GM12878 (cell line): ENCODE measurements at regions not wholly inside any gene's neighbourhood (a gene's known extent, or its start where the extent isn't known, plus 50 kb on each side); places are given as distances from the start of the nearest gene placed in this dataset.

Experiments used
- ATAC-seq: fragments of 200-7000 bp; cut with Tn5 transposase; 3 replicates; pipeline ENCODE4 v1.9.1; 2020; ENCODE audit warnings: mild to moderate bottlenecking, moderate library complexity
- BruUV-seq: library from RNA; stranded (reverse); fragments of 400-500 nt; replicated peaks from 2 replicates; lab custom pipeline; 2021; lab: Mats Ljungman, UMichigan
- CTCF ChIA-PET: fragments of 300-600 bp; sonication (Branson Sonifier 250); formaldehyde crosslinking; extraction: SDS; loops from one replicate; lab custom pipeline; 2021; ENCODE audit warnings: inconsistent platforms; lab: Yijun Ruan, JAX
- POLR2A ChIA-PET: fragments of 350-600 bp; formaldehyde crosslinking; extraction: SDS; loops from one replicate; lab custom pipeline; 2021; ENCODE audit warnings: inconsistent platforms; lab: Charles Lee
- RAD21 ChIA-PET: fragments of 300-600 bp; sonication (Branson Sonifier 250); formaldehyde crosslinking; loops from one replicate; lab custom pipeline; 2023; ENCODE audit warnings: antibody characterized with exemption; ENCODE audit not compliant: unreplicated experiment; lab: Charles Lee
- SMC1A ChIA-PET: fragments of 300-600 bp; sonication (Branson Sonifier 250); formaldehyde crosslinking; loops from one replicate; lab custom pipeline; 2023; ENCODE audit not compliant: unreplicated experiment, uncharacterized antibody; lab: Charles Lee
- DNase-seq: peaks from one replicate; pipeline ENCODE4 v3.0.0-alpha.2; 2011; ENCODE audit warnings: low read depth, low spot score
- FAIRE-seq: peaks from 3 replicates; lab custom pipeline; 2011; peaks lifted over from hg19 to GRCh38; lab: Jason Lieb, UNC
- H2AFZ ChIP-seq: 2 replicates; pipeline ENCODE4 v1.6.0; 2011; ENCODE audit warnings: low read depth, low read length, control low read depth; ENCODE audit not compliant: control insufficient read depth
- H3K27ac ChIP-seq: 2 replicates; pipeline ENCODE4 v1.5.1; 2011; ENCODE audit warnings: control low read depth; ENCODE audit not compliant: control insufficient read depth, insufficient read depth
- H3K27me3 ChIP-seq, 2 experiments: replicated peaks in 1 of 2; 2 replicates each; pipeline versions ENCODE4 v1.6.0 to v1.6.1; 2011; ENCODE audit warnings: low read length in 1 of 2; ENCODE audit not compliant: control insufficient read depth in 2 of 2, insufficient read depth in 2 of 2
- H3K36me3 ChIP-seq, 2 experiments: 2 replicates each; pipeline ENCODE4 v1.5.1; 2011; ENCODE audit warnings: low read length in 1 of 2; ENCODE audit not compliant: control insufficient read depth in 2 of 2, insufficient read depth in 2 of 2
- H3K4me1 ChIP-seq: 2 replicates; pipeline ENCODE4 v1.6.1; 2011; ENCODE audit warnings: mild to moderate bottlenecking, low read length, moderate library complexity, mixed read lengths; ENCODE audit not compliant: control insufficient read depth, insufficient read depth
- H3K4me2 ChIP-seq: 2 replicates; pipeline ENCODE4 v1.6.0; 2011; ENCODE audit warnings: control low read depth; ENCODE audit not compliant: control insufficient read depth, insufficient read depth
- H3K4me3 ChIP-seq: fragments of 200-600 bp; sonication (generic); 2 replicates; pipeline ENCODE4 v1.5.1; 2016
- H3K79me2 ChIP-seq: 2 replicates; pipeline ENCODE4 v1.6.0; 2011; ENCODE audit warnings: low read length; ENCODE audit not compliant: control insufficient read depth, insufficient read depth
- H3K9ac ChIP-seq: 2 replicates; pipeline ENCODE4 v1.8.0; 2011; ENCODE audit warnings: low read length, control low read depth, mixed read lengths; ENCODE audit not compliant: control insufficient read depth, insufficient read depth
- H3K9me3 ChIP-seq: replicated peaks from 3 replicates; pipeline ENCODE4 v1.5.1; 2011; ENCODE audit warnings: mild to moderate bottlenecking, low read length; ENCODE audit not compliant: control insufficient read depth, insufficient read depth
- H4K20me1 ChIP-seq: 2 replicates; pipeline ENCODE4 v1.6.0; 2011; ENCODE audit not compliant: control insufficient read depth, insufficient read depth
- IRF4 ChIP-seq: IDR thresholded peaks from 2 replicates; pipeline ENCODE4 v1.6.1; 2011; ENCODE audit warnings: low read depth, low read length
- RAD51 ChIP-seq: fragments of 450-650 bp; IDR thresholded peaks from 2 replicates; pipeline ENCODE4 v1.6.1; 2016; ENCODE audit warnings: moderate library complexity, mild to moderate bottlenecking, inconsistent platforms
- SIX5 ChIP-seq: IDR thresholded peaks from 2 replicates; pipeline ENCODE4 v1.6.1; 2011; ENCODE audit warnings: mild to moderate bottlenecking, low read depth, low read length, moderate library complexity; ENCODE audit not compliant: severe bottlenecking
- SMAD1 ChIP-seq: fragments of 450-650 bp; IDR thresholded peaks from 2 replicates; pipeline ENCODE4 v1.6.1; 2018; ENCODE audit warnings: mild to moderate bottlenecking, low read depth; ENCODE audit not compliant: partially characterized antibody
- TARDBP ChIP-seq: IDR thresholded peaks from 2 replicates; pipeline ENCODE4 v1.6.1; 2016; ENCODE audit warnings: borderline replicate concordance
- ZNF24 ChIP-seq: fragments of 450-650 bp; IDR thresholded peaks from 2 replicates; pipeline ENCODE4 v1.6.1; 2017; ENCODE audit warnings: antibody characterized with exemption, mild to moderate bottlenecking
- WGBS: methylation state at CpG from one replicate; pipeline ENCODE4 v1.1.6; 2016; ENCODE audit warnings: low lambda C conversion rate; ENCODE audit not compliant: insufficient replicate concordance, insufficient coverage; ENCODE audit errors: missing lambda C conversion rate; 5-methylcytosine and 5-hydroxymethylcytosine counted together
- in situ Hi-C: fragments of 300-500 bp; cut with MboI; formaldehyde crosslinking; loops from 9 replicates; pipeline ENCODE4 v1.14.3; 2018; ENCODE audit warnings: mixed read lengths
- intact Hi-C: fragments of 100-400 bp; cut with micrococcal nuclease; formaldehyde crosslinking; loops from one replicate; pipeline ENCODE4 v1.14.2; 2022; ENCODE audit not compliant: unreplicated experiment
- TF ChIP-seq, protein P1 (sequence below): fragments of 450-650 bp; formaldehyde crosslinking; IDR thresholded peaks from 2 replicates; pipeline ENCODE4 v1.4.0; 2022; ENCODE audit warnings: mild to moderate bottlenecking, moderate library complexity
- TF ChIP-seq, protein P2 (sequence below): fragments of 450-650 bp; IDR thresholded peaks from 2 replicates; pipeline ENCODE4 v1.6.1; 2017; ENCODE audit warnings: mild to moderate bottlenecking, low read depth, inconsistent platforms; ENCODE audit not compliant: poor library complexity, severe bottlenecking
- TF ChIP-seq, protein P3 (sequence below): fragments of 450-650 bp; formaldehyde crosslinking; IDR thresholded peaks from 2 replicates; pipeline ENCODE4 v1.4.0; 2020; ENCODE audit warnings: mild to moderate bottlenecking, moderate library complexity

DNA sequence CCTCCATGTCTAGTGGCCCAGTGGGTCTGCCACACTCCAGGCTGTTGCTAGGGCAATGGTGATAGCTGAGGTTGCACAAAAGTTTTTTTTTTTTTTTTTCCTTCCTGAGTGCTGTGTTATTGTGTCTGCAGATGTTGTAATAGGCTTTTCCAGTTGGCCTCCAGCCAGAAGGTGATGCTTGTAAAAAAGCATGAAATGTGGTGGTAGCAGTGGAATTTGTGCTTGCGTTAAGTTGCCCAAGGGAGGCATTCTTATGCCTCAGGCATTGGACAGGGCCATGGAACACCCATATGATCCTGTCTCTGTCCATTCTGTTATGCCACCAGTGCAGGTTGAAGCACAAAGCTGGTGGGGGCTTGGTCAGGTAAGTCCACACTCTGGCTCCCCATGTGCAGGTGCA lies 660.5 kb upstream of the SPANXN1 start:
- DNase-seq (no peak), ATAC-seq (no peak), FAIRE-seq (no peak)
- Histone ChIP-seq H3K9ac (no peak overlapping the region), H2AFZ (no peak overlapping the region), H4K20me1 (no peaks in the 10 kb centered on the region), H3K4me2 (no peak overlapping the region), H3K9me3 (no peaks in the 10 kb centered on the region), H3K4me3 (no peak overlapping the region), H3K27me3 (no peaks in the 10 kb centered on the region), H3K4me1 (no peaks in the 10 kb centered on the region), H3K79me2 (no peaks in the 10 kb centered on the region), H3K27ac (no peak overlapping the region), H3K36me3 (no peaks in the 10 kb centered on the region)
- intact Hi-C loops = no loop called here
- WGBS = 60% methylated on average over 1 of the region's 1 CpG
- POLR2A ChIA-PET = no interaction called here
- SMC1A ChIA-PET = no interaction called here
- TF ChIP-seq, protein P1, sequence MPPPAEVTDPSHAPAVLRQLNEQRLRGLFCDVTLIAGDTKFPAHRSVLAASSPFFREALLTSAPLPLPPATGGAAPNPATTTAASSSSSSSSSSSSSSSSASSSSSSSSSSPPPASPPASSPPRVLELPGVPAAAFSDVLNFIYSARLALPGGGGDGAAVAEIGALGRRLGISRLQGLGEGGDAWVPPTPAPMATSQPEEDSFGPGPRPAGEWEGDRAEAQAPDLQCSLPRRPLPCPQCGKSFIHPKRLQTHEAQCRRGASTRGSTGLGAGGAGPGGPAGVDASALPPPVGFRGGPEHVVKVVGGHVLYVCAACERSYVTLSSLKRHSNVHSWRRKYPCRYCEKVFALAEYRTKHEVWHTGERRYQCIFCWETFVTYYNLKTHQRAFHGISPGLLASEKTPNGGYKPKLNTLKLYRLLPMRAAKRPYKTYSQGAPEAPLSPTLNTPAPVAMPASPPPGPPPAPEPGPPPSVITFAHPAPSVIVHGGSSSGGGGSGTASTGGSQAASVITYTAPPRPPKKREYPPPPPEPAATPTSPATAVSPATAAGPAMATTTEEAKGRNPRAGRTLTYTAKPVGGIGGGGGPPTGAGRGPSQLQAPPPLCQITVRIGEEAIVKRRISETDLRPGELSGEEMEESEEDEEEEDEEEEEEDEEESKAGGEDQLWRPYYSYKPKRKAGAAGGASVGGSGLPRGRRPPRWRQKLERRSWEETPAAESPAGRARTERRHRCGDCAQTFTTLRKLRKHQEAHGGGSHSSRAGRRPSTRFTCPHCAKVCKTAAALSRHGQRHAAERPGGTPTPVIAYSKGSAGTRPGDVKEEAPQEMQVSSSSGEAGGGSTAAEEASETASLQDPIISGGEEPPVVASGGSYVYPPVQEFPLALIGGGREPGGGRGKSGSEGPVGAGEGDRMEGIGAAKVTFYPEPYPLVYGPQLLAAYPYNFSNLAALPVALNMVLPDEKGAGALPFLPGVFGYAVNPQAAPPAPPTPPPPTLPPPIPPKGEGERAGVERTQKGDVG (CRISPR knock-in tag) = no peak
- TF ChIP-seq IRF4 (no peak), SIX5 (no peak), ZNF24 (no peak), TARDBP (no peak)
- CTCF ChIA-PET = no interaction called here
- in situ Hi-C loops = no loop called here
- RAD21 ChIA-PET = no interaction called here
- BruUV-seq = no TSS peak

DNA sequence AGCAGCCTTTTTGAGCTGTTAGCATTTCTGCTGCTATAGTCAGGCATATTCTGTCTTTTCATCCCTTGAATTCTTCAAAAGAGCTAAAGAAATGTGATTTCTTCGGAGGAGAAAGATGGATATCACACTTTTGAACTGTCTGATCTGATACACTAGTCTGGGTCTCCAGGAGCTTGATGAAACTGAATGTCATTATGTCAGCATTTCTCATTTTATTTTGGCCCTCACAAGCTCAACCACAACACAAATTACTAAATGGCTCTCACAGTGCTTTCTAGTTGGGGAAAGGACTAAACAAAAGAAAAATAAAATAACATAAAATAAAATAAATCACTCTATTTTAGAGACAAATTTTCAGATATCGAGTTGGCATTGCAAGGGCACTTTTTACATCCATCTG lies 655.3 kb upstream of the SPANXN1 start:
- BruUV-seq = no TSS peak
- SMC1A ChIA-PET = no interaction called here
- Histone ChIP-seq H3K4me2 (no peak overlapping the region), H3K9me3 (no peaks in the 10 kb centered on the region; the same call in 2 of the 3 replicates), H4K20me1 (no peaks in the 10 kb centered on the region), H2AFZ (no peak overlapping the region), H3K79me2 (no peaks in the 10 kb centered on the region), H3K9ac (no peak overlapping the region), H3K36me3 (no peaks in the 10 kb centered on the region), H3K4me3 (no peak overlapping the region), H3K27ac (no peak overlapping the region), H3K4me1 (no peaks in the 10 kb centered on the region), H3K27me3 (no peaks in the 10 kb centered on the region)
- in situ Hi-C loops = no loop called here
- no peak for FAIRE-seq
- RAD21 ChIA-PET = no interaction called here
- CTCF ChIA-PET = no interaction called here
- POLR2A ChIA-PET = no interaction called here
- no peak for ATAC-seq
- WGBS = 0% methylated on average over 2 of the region's 2 CpGs
- intact Hi-C loops = no loop called here
- DNase-seq = no peak
- TF ChIP-seq RAD51 (no peak), SMAD1 (no peak)
- TF ChIP-seq, protein P2, sequence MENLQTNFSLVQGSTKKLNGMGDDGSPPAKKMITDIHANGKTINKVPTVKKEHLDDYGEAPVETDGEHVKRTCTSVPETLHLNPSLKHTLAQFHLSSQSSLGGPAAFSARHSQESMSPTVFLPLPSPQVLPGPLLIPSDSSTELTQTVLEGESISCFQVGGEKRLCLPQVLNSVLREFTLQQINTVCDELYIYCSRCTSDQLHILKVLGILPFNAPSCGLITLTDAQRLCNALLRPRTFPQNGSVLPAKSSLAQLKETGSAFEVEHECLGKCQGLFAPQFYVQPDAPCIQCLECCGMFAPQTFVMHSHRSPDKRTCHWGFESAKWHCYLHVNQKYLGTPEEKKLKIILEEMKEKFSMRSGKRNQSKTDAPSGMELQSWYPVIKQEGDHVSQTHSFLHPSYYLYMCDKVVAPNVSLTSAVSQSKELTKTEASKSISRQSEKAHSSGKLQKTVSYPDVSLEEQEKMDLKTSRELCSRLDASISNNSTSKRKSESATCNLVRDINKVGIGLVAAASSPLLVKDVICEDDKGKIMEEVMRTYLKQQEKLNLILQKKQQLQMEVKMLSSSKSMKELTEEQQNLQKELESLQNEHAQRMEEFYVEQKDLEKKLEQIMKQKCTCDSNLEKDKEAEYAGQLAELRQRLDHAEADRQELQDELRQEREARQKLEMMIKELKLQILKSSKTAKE = no peak
- TF ChIP-seq, protein P3, sequence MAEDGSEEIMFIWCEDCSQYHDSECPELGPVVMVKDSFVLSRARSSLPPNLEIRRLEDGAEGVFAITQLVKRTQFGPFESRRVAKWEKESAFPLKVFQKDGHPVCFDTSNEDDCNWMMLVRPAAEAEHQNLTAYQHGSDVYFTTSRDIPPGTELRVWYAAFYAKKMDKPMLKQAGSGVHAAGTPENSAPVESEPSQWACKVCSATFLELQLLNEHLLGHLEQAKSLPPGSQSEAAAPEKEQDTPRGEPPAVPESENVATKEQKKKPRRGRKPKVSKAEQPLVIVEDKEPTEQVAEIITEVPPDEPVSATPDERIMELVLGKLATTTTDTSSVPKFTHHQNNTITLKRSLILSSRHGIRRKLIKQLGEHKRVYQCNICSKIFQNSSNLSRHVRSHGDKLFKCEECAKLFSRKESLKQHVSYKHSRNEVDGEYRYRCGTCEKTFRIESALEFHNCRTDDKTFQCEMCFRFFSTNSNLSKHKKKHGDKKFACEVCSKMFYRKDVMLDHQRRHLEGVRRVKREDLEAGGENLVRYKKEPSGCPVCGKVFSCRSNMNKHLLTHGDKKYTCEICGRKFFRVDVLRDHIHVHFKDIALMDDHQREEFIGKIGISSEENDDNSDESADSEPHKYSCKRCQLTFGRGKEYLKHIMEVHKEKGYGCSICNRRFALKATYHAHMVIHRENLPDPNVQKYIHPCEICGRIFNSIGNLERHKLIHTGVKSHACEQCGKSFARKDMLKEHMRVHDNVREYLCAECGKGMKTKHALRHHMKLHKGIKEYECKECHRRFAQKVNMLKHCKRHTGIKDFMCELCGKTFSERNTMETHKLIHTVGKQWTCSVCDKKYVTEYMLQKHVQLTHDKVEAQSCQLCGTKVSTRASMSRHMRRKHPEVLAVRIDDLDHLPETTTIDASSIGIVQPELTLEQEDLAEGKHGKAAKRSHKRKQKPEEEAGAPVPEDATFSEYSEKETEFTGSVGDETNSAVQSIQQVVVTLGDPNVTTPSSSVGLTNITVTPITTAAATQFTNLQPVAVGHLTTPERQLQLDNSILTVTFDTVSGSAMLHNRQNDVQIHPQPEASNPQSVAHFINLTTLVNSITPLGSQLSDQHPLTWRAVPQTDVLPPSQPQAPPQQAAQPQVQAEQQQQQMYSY (CRISPR knock-in tag) = no peak
